ENCODE measurements at regions not wholly inside any gene's neighbourhood (a gene's known extent, or its start where the extent isn't known, plus 50 kb on each side); places are given as distances from the start of the nearest gene placed in this dataset.
A peak's percentile ranks its signal among the peaks of the same experiment; 100 is the strongest.

DNA sequence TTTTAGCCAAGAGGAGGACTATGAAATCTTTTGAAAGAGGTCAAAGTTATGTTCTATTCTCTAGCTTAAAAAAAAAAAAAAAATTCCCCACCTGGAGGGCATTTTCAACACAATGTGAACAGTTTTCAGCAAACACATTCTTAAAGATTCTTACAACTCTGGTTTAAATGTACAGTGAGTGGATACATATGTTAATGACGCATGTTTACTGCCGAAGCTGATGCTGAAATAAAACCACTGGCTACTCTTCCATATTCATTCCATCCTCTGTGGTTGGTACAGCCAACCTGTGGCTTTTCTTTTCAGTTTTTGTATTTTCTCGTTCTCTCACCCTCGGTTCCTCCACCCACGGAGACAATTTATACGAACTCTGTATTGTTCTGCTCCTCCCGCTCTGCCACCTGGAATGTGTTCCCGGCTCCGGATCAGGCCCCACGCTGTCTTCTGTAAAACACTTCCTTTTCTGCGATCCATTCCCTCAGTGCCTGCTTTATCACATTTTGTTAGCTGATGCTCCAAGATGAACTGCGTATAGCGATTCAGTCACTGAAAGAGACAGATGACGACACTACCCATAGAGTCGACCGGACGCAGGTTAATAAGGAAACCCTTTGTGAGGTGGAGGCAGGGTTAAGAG, 466.4 kb upstream of the ARGLU1 start:
- CTCF ChIA-PET: interaction anchor here (0.6 to 0.7 kb wide), 2 partner anchors 117 to 504 kb away, joined by 3 to 4 read pairs; no protein-coding TSS in a partner anchor
- Histone ChIP-seq H3K27me3 (ENCODE audit: control insufficient read depth, insufficient read depth, low read length) (no peaks in the 10 kb centered on the region), H3K4me3 (ENCODE audit: low read depth, low read length) (no peak overlapping the region), H3K27ac (ENCODE audit: low read depth, low read length) (peak overlapping the region; percentile 82), H3K9me3 (ENCODE audit: control insufficient read depth, insufficient read depth, low read length) (no peaks in the 10 kb centered on the region)
- peak; percentile 32 for DNase-seq (ENCODE audit: low read depth, low spot score)
- TF ChIP-seq CTCF (IDR thresholded peaks at IDR 0.05; ENCODE audit: low read depth, low read length): no peak
- POLR2A ChIA-PET: interaction anchor here (0.7 kb wide), 2 partner anchors 47 to 83 kb away, joined by 3 to 5 read pairs; no protein-coding TSS in a partner anchor

GRCh38 chr13:107031716-107032115, 463.8 kb upstream of the ARGLU1 start:
- CTCF ChIA-PET: no interaction called here
- POLR2A ChIA-PET: no interaction called here
- H3K9me3 ChIP-seq (ENCODE audit: control insufficient read depth, insufficient read depth, low read length): no peaks in the 10 kb centered on the region
- no peak for TF ChIP-seq CTCF (IDR thresholded peaks at IDR 0.05; ENCODE audit: low read depth, low read length)
- H3K27me3 ChIP-seq (ENCODE audit: control insufficient read depth, insufficient read depth, low read length): no peaks in the 10 kb centered on the region
- H3K4me3 ChIP-seq (ENCODE audit: low read depth, low read length): no peak overlapping the region
- no peak overlapping the region for H3K27ac ChIP-seq (ENCODE audit: low read depth, low read length)
- no peak for DNase-seq (ENCODE audit: low read depth, low spot score)

DNA sequence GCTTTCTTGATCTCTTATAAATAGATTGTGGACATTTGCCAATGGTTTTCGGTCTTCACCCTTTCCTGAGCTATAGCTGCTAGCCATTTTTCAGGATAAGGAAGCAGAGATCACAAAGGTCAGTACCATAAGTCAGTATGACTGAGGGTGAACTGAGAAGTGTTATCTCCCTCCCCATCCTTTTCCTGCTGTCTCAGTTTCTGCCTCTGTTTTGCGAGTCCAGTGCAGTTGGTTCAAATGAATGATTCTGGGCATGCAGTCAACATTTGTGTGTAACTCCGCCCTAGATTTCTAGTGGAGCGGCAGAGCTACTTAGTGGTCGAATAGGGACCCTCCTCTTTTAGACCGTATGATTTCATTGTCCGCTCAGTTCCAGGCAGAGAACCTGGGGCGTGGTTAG, 460.8 kb upstream of the ARGLU1 start:
- no peak for DNase-seq (ENCODE audit: low read depth, low spot score)
- ChIA-PET POLR2A (no interaction called here), CTCF (no interaction called here)
- Histone ChIP-seq H3K27me3 (ENCODE audit: control insufficient read depth, insufficient read depth, low read length) (no peaks in the 10 kb centered on the region), H3K27ac (ENCODE audit: low read depth, low read length) (no peak overlapping the region), H3K9me3 (ENCODE audit: control insufficient read depth, insufficient read depth, low read length) (no peaks in the 10 kb centered on the region), H3K4me3 (ENCODE audit: low read depth, low read length) (no peak overlapping the region)
- no peak for TF ChIP-seq CTCF (IDR thresholded peaks at IDR 0.05; ENCODE audit: low read depth, low read length)

GRCh38 chr13:107025991-107026390, 458.1 kb upstream of the ARGLU1 start:
- ChIA-PET CTCF (no interaction called here), POLR2A (no interaction called here)
- no peak for TF ChIP-seq CTCF (IDR thresholded peaks at IDR 0.05; ENCODE audit: low read depth, low read length)

GRCh38 chr13:107023335-107023734, 455.4 kb upstream of the ARGLU1 start:
- H3K4me3 ChIP-seq (ENCODE audit: low read depth, low read length): no peak overlapping the region
- H3K27ac ChIP-seq (ENCODE audit: low read depth, low read length): no peak overlapping the region
- no peaks in the 10 kb centered on the region for H3K27me3 ChIP-seq (ENCODE audit: control insufficient read depth, insufficient read depth, low read length)
- CTCF ChIA-PET: no interaction called here
- no peak for TF ChIP-seq CTCF (IDR thresholded peaks at IDR 0.05; ENCODE audit: low read depth, low read length)
- H3K9me3 ChIP-seq (ENCODE audit: control insufficient read depth, insufficient read depth, low read length): no peaks in the 10 kb centered on the region
- POLR2A ChIA-PET: no interaction called here
- DNase-seq (ENCODE audit: low read depth, low spot score): no peak

More at GRCh38 chr13:107025991-107026390, 458.1 kb upstream of the ARGLU1 start:
- Histone ChIP-seq H3K4me3 (ENCODE audit: low read depth, low read length) (no peak overlapping the region), H3K27me3 (ENCODE audit: control insufficient read depth, insufficient read depth, low read length) (no peaks in the 10 kb centered on the region), H3K9me3 (ENCODE audit: control insufficient read depth, insufficient read depth, low read length) (no peaks in the 10 kb centered on the region), H3K27ac (ENCODE audit: low read depth, low read length) (no peak overlapping the region)
- DNase-seq (ENCODE audit: low read depth, low spot score): no peak
